ENCODE measurements at regions not wholly inside any gene's neighbourhood (a gene's known extent, or its start where the extent isn't known, plus 50 kb on each side); places are given as distances from the start of the nearest gene placed in this dataset.

GRCh38 chr20:60064554-60065196 is 106.5 kb downstream of the CDH26 start:
- DNase-seq: no peak

- DNase-seq: no peak
These were observed 107.7 kb downstream of the CDH26 start for GRCh38 chr20:60065741-60066437.

GRCh38 chr20:60066438-60066823 is 108.2 kb downstream of the CDH26 start:
- no peak for DNase-seq

GRCh38 chr20:60068509-60068908 is 110.3 kb downstream of the CDH26 start:
- no peak for DNase-seq

GRCh38 chr20:60069656-60070055 is 111.4 kb downstream of the CDH26 start:
- no peak for DNase-seq

GRCh38 chr20:60070791-60071190 is 112.6 kb downstream of the CDH26 start:
- no peak for DNase-seq

DNA sequence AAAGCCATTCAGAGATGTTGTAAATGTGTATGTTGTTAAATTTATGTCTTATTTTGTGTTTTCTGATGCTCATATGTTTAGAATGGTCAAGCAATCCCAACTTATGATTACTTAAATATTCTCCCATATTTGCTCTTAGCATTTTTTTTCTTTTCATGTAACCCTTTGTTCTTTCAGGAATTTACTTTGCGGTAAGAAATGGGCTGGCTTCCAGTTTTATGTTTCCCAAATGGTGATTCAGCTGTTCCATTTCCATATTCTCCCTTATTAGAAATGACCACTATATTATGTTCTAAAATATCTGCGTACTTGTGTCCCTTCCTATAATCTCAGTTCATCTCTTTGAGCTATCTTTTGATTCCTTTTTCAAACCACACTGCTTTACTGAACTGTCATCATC is 113.7 kb downstream of the CDH26 start:
- DNase-seq: no peak

DNA sequence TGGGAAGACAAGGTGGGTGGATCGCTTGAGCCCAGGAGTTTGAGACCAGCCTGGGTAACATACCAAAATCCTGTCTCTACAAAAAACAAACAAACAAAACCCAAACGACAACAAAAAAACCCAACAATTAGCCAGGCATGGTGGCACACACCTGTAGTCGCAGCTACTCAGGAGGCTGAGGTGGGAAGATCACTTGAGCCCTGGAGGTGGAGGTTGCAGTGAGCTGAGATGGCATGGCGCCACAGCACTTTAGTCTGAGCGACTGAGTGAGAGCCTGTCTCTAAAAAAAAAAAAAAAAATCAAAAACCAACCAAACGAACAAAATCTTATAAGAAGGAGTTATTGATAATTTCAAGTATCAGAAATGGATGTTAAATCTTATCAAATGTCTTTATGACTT is 114.9 kb downstream of the CDH26 start:
- no peak for DNase-seq

DNA sequence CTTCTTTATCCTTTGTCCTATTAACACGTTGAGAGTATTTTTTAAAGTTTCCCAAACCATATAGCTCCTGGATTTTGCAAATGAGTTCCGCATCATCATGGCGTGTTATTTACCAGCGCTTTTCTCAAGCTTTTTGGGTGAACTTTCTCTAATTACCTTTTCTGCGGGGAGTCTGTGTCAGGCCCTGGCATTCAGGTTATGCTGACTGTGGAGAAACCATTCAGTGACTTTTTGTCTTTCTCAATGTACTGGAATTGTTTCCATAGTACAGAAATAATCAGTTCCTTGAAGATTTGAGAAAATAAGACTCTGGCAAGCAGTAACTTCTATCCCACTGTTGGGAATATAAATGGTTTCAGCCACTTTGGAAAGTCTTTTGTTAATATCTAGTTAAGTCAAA is 115.3 kb downstream of the CDH26 start:
- DNase-seq: no peak

DNA sequence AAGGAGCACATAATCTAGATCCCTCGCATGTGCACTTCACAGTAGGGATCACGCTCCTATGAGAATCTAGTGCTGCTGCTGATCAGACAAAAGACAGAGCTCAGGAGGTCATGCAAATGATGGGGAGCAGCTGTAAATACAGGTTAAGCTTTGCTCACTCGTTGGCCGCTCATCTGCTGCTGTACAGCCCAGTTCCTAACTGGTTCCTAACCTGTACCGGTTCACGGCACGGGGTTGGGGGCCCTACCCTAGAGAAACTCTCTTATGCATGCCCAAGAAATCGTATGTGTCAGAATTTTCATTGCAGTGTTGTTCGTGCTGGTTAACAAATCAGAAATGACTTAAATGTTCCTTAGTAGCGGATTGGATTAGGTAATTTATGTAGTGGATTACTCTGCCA is 116.1 kb downstream of the CDH26 start:
- DNase-seq: no peak

DNA sequence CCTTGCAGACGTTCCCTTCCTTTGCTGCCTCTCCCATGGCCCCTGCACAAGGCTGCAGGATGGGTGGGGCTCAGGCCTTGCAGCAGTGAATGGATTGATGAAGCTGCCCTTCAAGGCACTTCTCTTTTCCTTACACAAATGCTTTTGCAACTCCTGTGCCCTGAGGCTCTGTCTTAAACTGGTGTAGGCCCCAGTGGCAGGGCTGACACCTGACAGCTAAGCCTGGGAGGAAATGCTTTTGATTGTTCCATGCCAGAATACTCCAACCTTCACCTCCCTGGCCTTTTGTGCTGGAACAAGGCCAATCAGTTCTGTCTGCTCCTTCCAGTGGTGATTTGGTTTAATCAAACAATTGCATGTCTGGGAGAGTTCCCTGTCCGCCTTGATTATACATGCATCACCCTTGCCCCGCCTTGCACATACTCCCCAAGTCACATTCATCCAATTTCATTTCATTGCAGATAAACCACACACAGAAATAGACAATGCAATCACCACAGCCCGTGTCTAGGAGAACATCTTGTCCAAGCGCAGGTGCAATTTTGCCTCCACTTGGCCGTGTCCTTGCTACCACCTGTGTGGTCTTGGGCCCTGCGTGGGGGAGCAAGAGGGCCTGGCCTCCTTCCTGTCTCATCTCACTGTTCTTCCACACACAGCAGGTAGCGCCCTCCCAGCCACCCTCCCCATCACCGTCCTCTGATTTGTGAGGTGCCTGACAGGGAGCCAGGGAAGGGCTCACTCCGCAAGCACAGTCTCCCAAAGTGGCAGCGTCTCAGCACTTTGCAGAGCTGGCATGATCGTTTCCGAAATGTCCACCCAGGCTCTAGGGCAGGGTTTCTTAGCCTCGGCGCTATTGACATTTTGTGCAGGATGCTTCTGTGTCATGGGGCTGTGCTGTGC is 120.4 kb downstream of the CDH26 start:
- DNase-seq: no peak

DNA sequence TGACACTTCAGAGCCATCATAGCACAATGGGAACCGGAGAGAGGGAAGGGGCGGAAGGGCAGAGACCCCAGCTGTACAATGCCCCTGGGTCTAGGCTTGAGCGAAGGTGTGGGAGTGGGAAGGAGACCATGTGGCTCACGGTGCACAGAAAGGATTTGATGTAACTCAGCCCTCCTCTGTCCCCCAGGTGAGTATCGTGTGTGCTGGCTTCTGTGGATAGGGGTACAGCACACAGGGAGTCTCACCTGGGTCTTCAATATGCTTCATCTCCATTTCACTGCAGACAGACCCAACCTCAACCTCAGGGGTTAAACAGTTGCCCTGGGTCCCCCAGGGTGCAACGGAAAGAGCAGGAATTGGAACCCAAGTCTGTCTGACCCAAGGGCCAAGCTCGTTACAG is 122.2 kb downstream of the CDH26 start:
- no peak for DNase-seq

- DNase-seq: no peak
These were observed 127.4 kb downstream of the CDH26 start for GRCh38 chr20:60085551-60086132.

DNA sequence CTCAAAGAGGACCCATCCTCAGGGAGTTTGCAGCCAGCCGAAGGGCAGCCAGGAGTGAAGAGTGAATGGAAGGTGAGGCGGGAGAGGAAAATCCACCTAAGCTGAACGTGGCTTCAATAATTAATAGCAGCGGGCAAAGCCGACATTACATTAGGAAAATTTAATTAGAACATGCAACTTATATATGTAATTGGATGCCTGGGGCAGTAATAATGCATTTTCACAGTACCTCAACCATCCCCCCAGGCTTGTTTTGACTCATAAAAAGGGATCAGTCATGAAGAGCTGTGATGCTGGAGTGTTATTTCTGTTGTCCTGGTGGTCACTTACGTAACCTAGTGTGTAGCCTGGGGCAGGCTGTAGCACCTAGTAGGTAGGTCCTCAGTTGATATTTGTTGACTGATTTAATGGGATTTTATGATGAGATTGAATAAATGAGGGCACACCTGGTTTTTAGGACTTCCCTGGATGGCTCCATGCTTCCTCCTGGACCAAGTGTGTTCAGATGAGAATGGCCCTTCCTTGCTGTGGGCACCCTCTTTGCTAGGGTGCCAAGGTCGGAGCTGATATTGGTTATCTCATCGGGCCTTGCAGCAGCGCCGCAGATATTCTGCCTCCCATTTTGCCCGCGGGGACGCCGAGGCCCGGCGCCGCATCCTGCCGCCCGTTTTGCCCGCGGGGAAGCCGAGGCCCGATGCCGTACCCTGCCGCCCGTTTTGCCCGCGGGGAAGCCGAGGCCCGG is 128.8 kb downstream of the CDH26 start:
- no peak for DNase-seq

GRCh38 chr20:60087563-60088105 is 129.4 kb downstream of the CDH26 start:
- peak in 1 of 6 experiments; percentile 22 for DNase-seq

GRCh38 chr20:60088236-60088635 is 130.0 kb downstream of the CDH26 start:
- DNase-seq: no peak

DNA sequence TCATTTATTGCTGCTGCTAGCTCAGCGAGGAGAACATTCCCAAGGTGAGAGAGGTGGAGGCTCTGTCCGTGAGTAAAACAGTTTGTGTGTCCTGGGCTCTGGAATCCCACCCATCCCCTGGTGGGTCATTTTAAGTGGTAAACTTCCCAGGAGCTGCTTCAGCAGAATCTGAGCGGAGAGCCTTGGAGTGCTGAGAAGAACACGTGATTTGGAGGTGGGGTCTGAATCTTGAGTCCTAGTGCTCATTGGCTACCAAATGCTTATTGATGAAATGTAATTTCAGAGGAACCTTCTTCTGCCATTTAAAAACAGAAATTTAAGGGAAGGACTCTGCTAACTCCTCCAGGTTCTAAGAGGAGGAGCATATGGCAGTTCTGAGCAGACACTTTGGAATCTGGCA is 132.4 kb downstream of the CDH26 start:
- no peak for DNase-seq

- DNase-seq: no peak
These were observed 133.1 kb downstream of the CDH26 start for GRCh38 chr20:60091305-60091704.

- no peak for DNase-seq
These were observed 133.6 kb downstream of the CDH26 start for GRCh38 chr20:60091861-60092260.

- DNase-seq: no peak
These were observed 134.5 kb downstream of the CDH26 start for GRCh38 chr20:60092729-60093128.

DNA sequence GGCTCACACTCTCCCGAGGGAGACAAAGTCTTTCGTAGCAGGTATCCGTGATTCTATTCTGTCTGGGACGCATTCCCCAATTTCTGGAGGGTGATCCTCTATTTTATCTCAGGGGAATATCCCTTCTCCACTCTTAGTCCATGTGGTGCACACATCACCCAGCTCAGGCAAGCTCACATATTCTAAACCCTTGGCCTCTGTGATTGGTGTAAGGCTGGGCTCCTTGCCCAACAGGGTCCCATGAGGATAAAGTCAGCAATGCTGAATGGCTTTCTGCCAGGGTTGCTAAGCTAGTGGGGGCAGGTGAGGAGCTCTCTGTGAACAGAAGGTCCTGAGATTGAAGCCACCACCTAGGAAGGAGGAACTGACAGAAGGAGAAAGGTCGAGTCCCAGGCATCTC is 137.2 kb downstream of the CDH26 start:
- DNase-seq: no peak

DNA sequence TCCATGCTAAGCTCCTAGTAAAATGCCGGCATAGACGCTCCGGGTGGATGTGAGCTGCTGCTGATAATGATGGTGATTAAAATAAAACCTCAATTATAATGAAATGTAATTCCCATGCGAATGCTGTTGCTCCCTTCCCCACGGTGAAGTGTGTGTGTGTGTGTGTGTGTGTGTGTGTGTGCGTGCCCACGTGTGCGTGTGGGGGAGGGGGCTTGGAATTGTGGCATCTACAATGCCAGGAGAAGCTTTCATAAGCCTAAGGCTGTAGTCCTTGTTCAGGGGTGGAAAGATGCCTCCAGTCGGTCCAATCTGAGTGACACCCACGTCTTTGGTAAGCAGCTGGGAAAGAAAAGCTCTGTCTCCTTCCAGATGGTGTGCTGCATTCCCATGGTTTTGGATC is 137.9 kb downstream of the CDH26 start:
- no peak for DNase-seq
